CD14-positive monocyte (primary cell): ENCODE measurements at regions not wholly inside any gene's neighbourhood (a gene's known extent, or its start where the extent isn't known, plus 50 kb on each side); places are given as distances from the start of the nearest gene placed in this dataset.

ENCODE experiments used
- DNase-seq, 3 donors: peaks; one replicate each; pipeline ENCODE4 v3.0.0-alpha.2; 2011 to 2022
- H2AFZ ChIP-seq: 2 replicates; pipeline ENCODE4 v1.6.0; 2012; ENCODE audit warnings: mild to moderate bottlenecking, low read depth, low read length, inconsistent platforms; ENCODE audit not compliant: insufficient read depth, poor library complexity, severe bottlenecking
- H3K27ac ChIP-seq, 2 donors: 1 replicate in 1 of 2; 2 replicates in 1 of 2; pipeline ENCODE4 v1.5.1; 2012 to 2013; ENCODE audit warnings: low read length in 2 of 2, control low read depth in 1 of 2, inconsistent platforms in 1 of 2, low read depth in 1 of 2, mild to moderate bottlenecking in 1 of 2
- H3K27me3 ChIP-seq, 2 donors: one replicate each; pipeline versions ENCODE4 v1.6.0 to v1.6.1; 2011 to 2013; ENCODE audit warnings: low read length in 2 of 2; ENCODE audit not compliant: control insufficient read depth in 2 of 2, insufficient read depth in 2 of 2
- H3K36me3 ChIP-seq, 2 donors: replicated peaks in 1 of 2; 1 replicate in 1 of 2; 2 replicates in 1 of 2; pipeline versions ENCODE4 v1.5.1 to v1.6.1; 2012 to 2013; ENCODE audit warnings: low read length in 2 of 2, control low read depth in 1 of 2, inconsistent platforms in 1 of 2, mild to moderate bottlenecking in 1 of 2; ENCODE audit not compliant: insufficient read depth in 2 of 2, control insufficient read depth in 1 of 2
- H3K4me1 ChIP-seq, 2 donors: 1 replicate in 1 of 2; 2 replicates in 1 of 2; pipeline versions ENCODE4 v1.5.1 to v1.6.1; 2012 to 2013; ENCODE audit warnings: low read length in 2 of 2, control low read depth in 1 of 2, inconsistent platforms in 1 of 2, mild to moderate bottlenecking in 1 of 2, moderate library complexity in 1 of 2; ENCODE audit not compliant: insufficient read depth in 2 of 2, control insufficient read depth in 1 of 2
- H3K4me2 ChIP-seq: replicated peaks from 2 replicates; pipeline ENCODE3; 2012; ENCODE audit warnings: low read length, moderate library complexity, mild to moderate bottlenecking; ENCODE audit not compliant: poor library complexity, severe bottlenecking; ENCODE audit errors: extremely low read depth
- H3K4me3 ChIP-seq, 3 experiments: fragments of 200-600 bp in 1 of 3; sonication (generic) in 1 of 3; replicated peaks in 1 of 3; 1 replicate in 2 of 3; 2 replicates in 1 of 3; pipeline ENCODE4 v1.5.1; 2011 to 2013; ENCODE audit warnings: low read length in 3 of 3, mild to moderate bottlenecking in 3 of 3, control low read depth in 2 of 3, low read depth in 2 of 3, inconsistent platforms in 1 of 3, moderate library complexity in 1 of 3
- H3K79me2 ChIP-seq: 2 replicates; pipeline ENCODE4 v1.6.0; 2012; ENCODE audit warnings: mild to moderate bottlenecking, control low read depth, inconsistent platforms, low read length, moderate library complexity; ENCODE audit not compliant: insufficient read depth
- H3K9ac ChIP-seq: 2 replicates; pipeline ENCODE4 v1.6.0; 2017; ENCODE audit warnings: low read length, mild to moderate bottlenecking; ENCODE audit not compliant: insufficient read depth, poor library complexity, severe bottlenecking
- H3K9me3 ChIP-seq, 2 donors: replicated peaks in 1 of 2; 1 replicate in 1 of 2; 2 replicates in 1 of 2; pipeline versions ENCODE4 v1.5.1 to v1.6.1; 2012 to 2013; ENCODE audit warnings: low read length in 2 of 2, control low read depth in 1 of 2; ENCODE audit not compliant: control insufficient read depth in 1 of 2, insufficient read depth in 1 of 2
- H4K20me1 ChIP-seq: 2 replicates; pipeline ENCODE4 v1.6.0; 2012; ENCODE audit warnings: mild to moderate bottlenecking, low read length, control low read depth, moderate library complexity; ENCODE audit not compliant: insufficient read depth
- H3K27ac Mint-ChIP-seq, 7 donors: one replicate each; pipeline ENCODE4 v1.8.0; 2020; ENCODE audit warnings: mild to moderate bottlenecking in 7 of 7, mixed read lengths in 7 of 7, moderate library complexity in 6 of 7, inconsistent platforms in 2 of 7
- H3K27me3 Mint-ChIP-seq, 3 donors: one replicate each; pipeline ENCODE4 v1.8.0; 2021 to 2022; ENCODE audit warnings: low read depth in 3 of 3, mild to moderate bottlenecking in 3 of 3, mixed read lengths in 3 of 3, moderate library complexity in 3 of 3, inconsistent platforms in 1 of 3
- H3K36me3 Mint-ChIP-seq, 2 donors: one replicate each; pipeline ENCODE4 v1.8.0; 2020; ENCODE audit warnings: mixed read lengths in 2 of 2, inconsistent platforms in 1 of 2, mild to moderate bottlenecking in 1 of 2
- H3K4me1 Mint-ChIP-seq: one replicate; pipeline ENCODE4 v1.8.0; 2020; ENCODE audit warnings: mild to moderate bottlenecking, mixed read lengths
- H3K4me3 Mint-ChIP-seq, 2 donors: one replicate each; pipeline ENCODE4 v1.8.0; 2020; ENCODE audit warnings: mild to moderate bottlenecking in 2 of 2, mixed read lengths in 2 of 2, moderate library complexity in 1 of 2
- H3K9me3 Mint-ChIP-seq, 7 donors: one replicate each; pipeline ENCODE4 v1.8.0; 2020 to 2022; ENCODE audit warnings: mixed read lengths in 7 of 7, mild to moderate bottlenecking in 6 of 7, moderate library complexity in 6 of 7, inconsistent platforms in 2 of 7
- WGBS: methylation state at CpG from one replicate; pipeline ENCODE4 v1.1.5; 2013; ENCODE audit warnings: missing lambda C conversion rate; ENCODE audit not compliant: insufficient coverage; 5-methylcytosine and 5-hydroxymethylcytosine counted together
- intact Hi-C, 2 donors: fragments of 100-400 bp; cut with micrococcal nuclease; formaldehyde crosslinking; loops; one replicate each; pipeline versions ENCODE4 v1.15.0 to v1.15.1; 2023
- TF ChIP-seq, protein P1 (sequence below): fragments of 200-600 bp; IDR thresholded peaks from one replicate; pipeline ENCODE4 v1.8.0; 2022; ENCODE audit warnings: antibody characterized with exemption, mild to moderate bottlenecking

- Mint-ChIP-seq H3K36me3 (no peaks in the 10 kb centered on the region), H3K27ac (no peak overlapping the region), H3K4me3 (no peak overlapping the region), H3K9me3 (peaks cover 0 to 1% (median 0%) of the 10 kb centered on the region in 7 donors), H3K4me1 (no peaks in the 10 kb centered on the region), H3K27me3 (peaks cover 0 to 2% (median 0%) of the 10 kb centered on the region in 3 donors)
- Histone ChIP-seq H3K4me2 (no peak overlapping the region), H2AFZ (no peak overlapping the region), H3K4me3 (no peak overlapping the region), H3K4me1 (no peaks in the 10 kb centered on the region), H4K20me1 (no peaks in the 10 kb centered on the region), H3K79me2 (no peaks in the 10 kb centered on the region), H3K27ac (no peak overlapping the region), H3K9ac (no peak overlapping the region), H3K9me3 (no peaks in the 10 kb centered on the region), H3K36me3 (no peaks in the 10 kb centered on the region), H3K27me3 (peaks cover 0 to 4% of the 10 kb centered on the region in 2 donors)
- intact Hi-C loops: no loop called here
- WGBS: 91% methylated on average over 2 of the region's 7 CpGs
- no peak for DNase-seq
- TF ChIP-seq, protein P1, sequence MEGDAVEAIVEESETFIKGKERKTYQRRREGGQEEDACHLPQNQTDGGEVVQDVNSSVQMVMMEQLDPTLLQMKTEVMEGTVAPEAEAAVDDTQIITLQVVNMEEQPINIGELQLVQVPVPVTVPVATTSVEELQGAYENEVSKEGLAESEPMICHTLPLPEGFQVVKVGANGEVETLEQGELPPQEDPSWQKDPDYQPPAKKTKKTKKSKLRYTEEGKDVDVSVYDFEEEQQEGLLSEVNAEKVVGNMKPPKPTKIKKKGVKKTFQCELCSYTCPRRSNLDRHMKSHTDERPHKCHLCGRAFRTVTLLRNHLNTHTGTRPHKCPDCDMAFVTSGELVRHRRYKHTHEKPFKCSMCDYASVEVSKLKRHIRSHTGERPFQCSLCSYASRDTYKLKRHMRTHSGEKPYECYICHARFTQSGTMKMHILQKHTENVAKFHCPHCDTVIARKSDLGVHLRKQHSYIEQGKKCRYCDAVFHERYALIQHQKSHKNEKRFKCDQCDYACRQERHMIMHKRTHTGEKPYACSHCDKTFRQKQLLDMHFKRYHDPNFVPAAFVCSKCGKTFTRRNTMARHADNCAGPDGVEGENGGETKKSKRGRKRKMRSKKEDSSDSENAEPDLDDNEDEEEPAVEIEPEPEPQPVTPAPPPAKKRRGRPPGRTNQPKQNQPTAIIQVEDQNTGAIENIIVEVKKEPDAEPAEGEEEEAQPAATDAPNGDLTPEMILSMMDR: no peak
Measured at GRCh38 chr5:133828722-133829121, 139.7 kb downstream of the C5orf15 start.

DNA sequence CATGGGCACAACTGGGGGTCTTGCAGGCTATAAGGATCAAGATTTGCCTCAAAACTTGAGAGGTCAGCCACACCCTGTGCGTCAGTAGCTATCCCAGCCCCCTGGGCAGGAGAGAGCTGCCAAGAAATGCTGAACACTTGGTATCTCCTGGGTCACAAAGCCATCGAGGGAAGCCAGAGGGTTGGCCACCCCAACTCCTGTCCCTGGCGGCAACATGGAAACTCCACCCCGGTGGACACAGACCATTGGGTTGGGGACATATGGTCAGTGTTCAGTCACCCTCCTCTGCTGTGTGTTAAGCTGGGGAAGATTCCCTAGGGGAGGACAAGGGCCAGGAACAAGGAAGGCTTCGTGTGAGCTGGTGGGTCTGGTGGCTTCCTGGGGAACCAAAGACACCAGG is 140.6 kb downstream of the C5orf15 start:
- Histone ChIP-seq H3K9ac (no peak overlapping the region), H3K4me3 (no peak overlapping the region), H3K79me2 (no peaks in the 10 kb centered on the region), H3K27me3 (peaks cover 0 to 4% of the 10 kb centered on the region in 2 donors), H3K4me2 (no peak overlapping the region), H3K36me3 (no peaks in the 10 kb centered on the region), H3K9me3 (no peaks in the 10 kb centered on the region), H2AFZ (no peak overlapping the region), H3K4me1 (no peaks in the 10 kb centered on the region), H4K20me1 (no peaks in the 10 kb centered on the region), H3K27ac (no peak overlapping the region)
- no peaks in the 10 kb centered on the region for H3K36me3 Mint-ChIP-seq
- H3K4me3 Mint-ChIP-seq: no peak overlapping the region
- intact Hi-C loops: no loop called here
- no peak for DNase-seq
- no peaks in the 10 kb centered on the region for H3K4me1 Mint-ChIP-seq
- TF ChIP-seq, protein P1: no peak
- peaks cover 0 to 1% (median 0%) of the 10 kb centered on the region in 7 donors for H3K9me3 Mint-ChIP-seq
- 82% methylated on average over 2 of the region's 5 CpGs for WGBS
- H3K27ac Mint-ChIP-seq: no peak overlapping the region
- peaks cover 0 to 6% (median 2%) of the 10 kb centered on the region in 3 donors for H3K27me3 Mint-ChIP-seq
